AG08395 (cell line): ENCODE measurements at regions not wholly inside any gene's neighbourhood (a gene's known extent, or its start where the extent isn't known, plus 50 kb on each side); places are given as distances from the start of the nearest gene placed in this dataset.

Experiments
- DNase-seq: peaks from one replicate; pipeline ENCODE4 v3.0.0; 2012; ENCODE audit warnings: mixed read lengths, low spot score

- no peak for DNase-seq
These were observed 549.4 kb downstream of the UTRN start for GRCh38 chr6:144834426-144835038.

GRCh38 chr6:144835322-144835973 lies 550.3 kb downstream of the UTRN start:
- DNase-seq: no peak

GRCh38 chr6:144840619-144841018 lies 555.5 kb downstream of the UTRN start:
- no peak for DNase-seq

GRCh38 chr6:144843701-144844100 lies 558.6 kb downstream of the UTRN start:
- DNase-seq: no peak

- no peak for DNase-seq
These were observed 559.5 kb downstream of the UTRN start for GRCh38 chr6:144844596-144844995.

- no peak for DNase-seq
These were observed 560.1 kb downstream of the UTRN start for GRCh38 chr6:144845186-144845585.

- DNase-seq: no peak
These were observed 562.8 kb downstream of the UTRN start for GRCh38 chr6:144847916-144848315.

- no peak for DNase-seq
These were observed 564.8 kb downstream of the UTRN start for GRCh38 chr6:144849920-144850319.

GRCh38 chr6:144853603-144854002 lies 568.5 kb downstream of the UTRN start:
- DNase-seq: no peak

- DNase-seq: no peak
These were observed 569.5 kb downstream of the UTRN start for GRCh38 chr6:144854654-144855053.

- DNase-seq: no peak
These were observed 570.2 kb downstream of the UTRN start for GRCh38 chr6:144855375-144855774.

- DNase-seq: no peak
These were observed 570.8 kb downstream of the UTRN start for GRCh38 chr6:144855812-144856531.

GRCh38 chr6:144856622-144857021 lies 571.5 kb downstream of the UTRN start:
- DNase-seq: no peak

GRCh38 chr6:144857086-144857485 lies 572.0 kb downstream of the UTRN start:
- DNase-seq: no peak

- DNase-seq: no peak
These were observed 577.6 kb downstream of the UTRN start for GRCh38 chr6:144862769-144863168.

GRCh38 chr6:144867761-144868160 lies 582.6 kb downstream of the UTRN start:
- no peak for DNase-seq

- DNase-seq: no peak
These were observed 585.6 kb downstream of the UTRN start for GRCh38 chr6:144870782-144871181.

- no peak for DNase-seq
These were observed 588.7 kb downstream of the UTRN start for GRCh38 chr6:144873623-144874378.

- no peak for DNase-seq
These were observed 591.6 kb downstream of the UTRN start for GRCh38 chr6:144876689-144877088.

GRCh38 chr6:144877118-144877517 lies 592.0 kb downstream of the UTRN start:
- DNase-seq: no peak

- DNase-seq: no peak
These were observed 593.4 kb downstream of the UTRN start for GRCh38 chr6:144878577-144878976.

- DNase-seq: no peak
These were observed 594.3 kb downstream of the UTRN start for GRCh38 chr6:144879436-144879835.

- no peak for DNase-seq
These were observed 597.3 kb downstream of the UTRN start for GRCh38 chr6:144882425-144882824.
